Testis (tissue), 2 donors: ENCODE measurements at regions not wholly inside any gene's neighbourhood (a gene's known extent, or its start where the extent isn't known, plus 50 kb on each side); places are given as distances from the start of the nearest gene placed in this dataset.

Source experiments
- DNase-seq: peaks from one replicate; pipeline ENCODE4 v3.0.0-alpha.2; 2019
- H3K27ac ChIP-seq, 2 donors: fragments of 200-600 bp; sonication (generic); one replicate each; pipeline ENCODE4 v1.5.1; 2019
- H3K27me3 ChIP-seq: fragments of 200-600 bp; sonication (generic); one replicate; pipeline ENCODE4 v1.5.1; 2019
- H3K36me3 ChIP-seq: fragments of 200-600 bp; sonication (generic); one replicate; pipeline ENCODE4 v1.5.1; 2017; ENCODE audit warnings: low read depth; ENCODE audit errors: missing control alignments
- H3K4me1 ChIP-seq: fragments of 200-600 bp; sonication (generic); one replicate; pipeline ENCODE4 v1.5.1; 2019
- H3K4me3 ChIP-seq, 2 donors: fragments of 200-600 bp; sonication (generic); one replicate each; pipeline ENCODE4 v1.5.1; 2017 to 2019
- H3K9me3 ChIP-seq: fragments of 200-600 bp; sonication (generic); one replicate; pipeline ENCODE4 v1.5.1; 2017
- POLR2A ChIP-seq: fragments of 450-650 bp; IDR thresholded peaks from one replicate; pipeline ENCODE4 v1.6.1; 2017; ENCODE audit warnings: antibody characterized with exemption, mild to moderate bottlenecking, moderate library complexity
- WGBS, 2 donors: methylation state at CpG; one replicate each; pipeline ENCODE4 v1.1.5; 2018; 5-methylcytosine and 5-hydroxymethylcytosine counted together
- intact Hi-C: fragments of 100-400 bp; cut with DNase I; formaldehyde crosslinking; loops from one replicate; pipeline ENCODE4 v1.15.1; 2023; ENCODE audit warnings: low total_unique reads
- TF ChIP-seq, protein P1 (sequence below), 3 experiments: fragments of 450-650 bp in 2 of 3; fragments of 200-600 bp in 1 of 3; sonication (generic) in 1 of 3; IDR thresholded peaks; one replicate each; pipeline ENCODE4 v1.5.1; 2016 to 2019; ENCODE audit warnings: antibody characterized with exemption in 3 of 3, mild to moderate bottlenecking in 2 of 3, moderate library complexity in 1 of 3

DNA sequence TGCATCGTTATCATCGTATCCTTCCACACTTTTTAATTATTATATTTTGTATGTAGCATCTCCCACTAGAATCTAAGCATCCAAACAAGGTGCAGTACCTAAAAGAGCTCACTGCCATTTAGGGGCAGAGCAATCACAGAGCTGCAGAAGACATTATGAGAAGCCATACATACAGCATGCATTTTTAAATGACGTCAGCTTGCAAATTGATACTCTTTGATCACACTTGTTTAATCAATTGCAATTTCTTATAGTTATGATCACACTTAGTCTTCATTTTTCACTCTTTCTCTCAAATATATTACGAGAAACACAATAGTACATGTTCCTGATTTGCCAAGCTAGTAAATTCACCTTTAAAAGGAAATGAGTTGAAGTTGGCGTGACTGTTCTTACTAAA is 753.3 kb upstream of the LRRN3 start:
- no peaks in the 10 kb centered on the region for H3K4me1 ChIP-seq
- DNase-seq: no peak
- no peak overlapping the region for H3K4me3 ChIP-seq
- H3K27me3 ChIP-seq: no peaks in the 10 kb centered on the region
- H3K36me3 ChIP-seq: no peaks in the 10 kb centered on the region
- TF ChIP-seq, protein P1, sequence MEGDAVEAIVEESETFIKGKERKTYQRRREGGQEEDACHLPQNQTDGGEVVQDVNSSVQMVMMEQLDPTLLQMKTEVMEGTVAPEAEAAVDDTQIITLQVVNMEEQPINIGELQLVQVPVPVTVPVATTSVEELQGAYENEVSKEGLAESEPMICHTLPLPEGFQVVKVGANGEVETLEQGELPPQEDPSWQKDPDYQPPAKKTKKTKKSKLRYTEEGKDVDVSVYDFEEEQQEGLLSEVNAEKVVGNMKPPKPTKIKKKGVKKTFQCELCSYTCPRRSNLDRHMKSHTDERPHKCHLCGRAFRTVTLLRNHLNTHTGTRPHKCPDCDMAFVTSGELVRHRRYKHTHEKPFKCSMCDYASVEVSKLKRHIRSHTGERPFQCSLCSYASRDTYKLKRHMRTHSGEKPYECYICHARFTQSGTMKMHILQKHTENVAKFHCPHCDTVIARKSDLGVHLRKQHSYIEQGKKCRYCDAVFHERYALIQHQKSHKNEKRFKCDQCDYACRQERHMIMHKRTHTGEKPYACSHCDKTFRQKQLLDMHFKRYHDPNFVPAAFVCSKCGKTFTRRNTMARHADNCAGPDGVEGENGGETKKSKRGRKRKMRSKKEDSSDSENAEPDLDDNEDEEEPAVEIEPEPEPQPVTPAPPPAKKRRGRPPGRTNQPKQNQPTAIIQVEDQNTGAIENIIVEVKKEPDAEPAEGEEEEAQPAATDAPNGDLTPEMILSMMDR (IDR thresholded peaks at IDR 0.05): no peak
- TF ChIP-seq POLR2A: no peak
- H3K27ac ChIP-seq: no peak overlapping the region
- 93 to 94% methylated on average over 5 of the region's 5 CpGs for WGBS, 2 donors
- intact Hi-C loops: no loop called here
- no peaks in the 10 kb centered on the region for H3K9me3 ChIP-seq

DNA sequence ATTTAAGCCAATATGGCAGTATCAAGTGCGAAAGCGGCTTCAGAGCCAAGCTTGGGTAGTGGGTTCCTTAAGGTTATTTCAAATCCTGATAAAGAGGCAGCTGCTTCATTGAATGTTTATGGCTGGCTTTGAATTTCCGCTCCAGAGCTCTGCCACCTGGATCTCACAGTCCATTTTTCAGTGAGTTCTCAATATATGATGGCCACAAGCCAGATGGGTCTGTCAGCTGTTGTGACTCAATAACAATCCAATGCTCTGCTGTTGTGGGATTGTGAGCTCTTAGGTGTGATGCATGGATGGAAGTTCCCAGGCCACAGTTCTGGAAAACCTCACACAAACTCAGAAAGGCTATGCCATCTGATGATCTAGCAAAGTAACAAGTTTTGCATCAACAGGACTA is 743.8 kb upstream of the LRRN3 start:
- H3K4me3 ChIP-seq: no peak overlapping the region
- intact Hi-C loops: no loop called here
- TF ChIP-seq POLR2A: no peak
- TF ChIP-seq, protein P1 (IDR thresholded peaks at IDR 0.05): no peak
- H3K27me3 ChIP-seq: no peaks in the 10 kb centered on the region
- WGBS, 2 donors: 85 to 96% methylated on average over 3 of the region's 3 CpGs
- no peak for DNase-seq
- H3K36me3 ChIP-seq: no peaks in the 10 kb centered on the region
- no peak overlapping the region for H3K27ac ChIP-seq
- no peaks in the 10 kb centered on the region for H3K9me3 ChIP-seq
- no peaks in the 10 kb centered on the region for H3K4me1 ChIP-seq

GRCh38 chr7:110356438-110356837 is 734.5 kb upstream of the LRRN3 start:
- no peak overlapping the region for H3K4me3 ChIP-seq
- H3K27ac ChIP-seq: no peak overlapping the region
- H3K4me1 ChIP-seq: no peaks in the 10 kb centered on the region
- no peak for DNase-seq
- intact Hi-C loops: no loop called here
- H3K9me3 ChIP-seq: no peaks in the 10 kb centered on the region
- no peak for TF ChIP-seq POLR2A
- TF ChIP-seq, protein P1 (IDR thresholded peaks at IDR 0.05): no peak
- no peaks in the 10 kb centered on the region for H3K36me3 ChIP-seq
- 73 to 94% methylated on average over 6 to 8 of the region's 8 CpGs for WGBS, 2 donors
- no peaks in the 10 kb centered on the region for H3K27me3 ChIP-seq

DNA sequence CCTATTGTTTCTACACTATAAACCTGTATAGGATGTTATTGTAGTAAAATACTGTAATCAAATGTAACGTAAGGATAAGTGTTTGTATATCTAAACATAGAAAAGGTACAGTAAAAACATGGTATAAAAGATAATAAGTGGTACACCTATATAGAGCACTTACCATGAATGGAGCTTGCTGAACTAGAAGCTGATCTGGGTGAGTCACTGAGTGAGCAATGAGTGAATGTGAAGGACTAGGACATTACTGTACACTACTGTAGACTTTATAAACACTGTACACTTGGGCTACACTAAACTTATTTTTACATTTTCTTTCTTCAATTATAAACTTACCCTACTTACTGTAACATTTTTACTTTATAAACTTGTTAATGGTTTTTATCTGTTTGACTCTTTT is 732.9 kb upstream of the LRRN3 start:
- no peak for DNase-seq
- H3K9me3 ChIP-seq: no peaks in the 10 kb centered on the region
- no peaks in the 10 kb centered on the region for H3K4me1 ChIP-seq
- H3K27me3 ChIP-seq: no peaks in the 10 kb centered on the region
- H3K27ac ChIP-seq: no peak overlapping the region
- TF ChIP-seq, protein P1 (IDR thresholded peaks at IDR 0.05): no peak
- no peak for TF ChIP-seq POLR2A
- intact Hi-C loops: no loop called here
- H3K36me3 ChIP-seq: no peaks in the 10 kb centered on the region
- whole genome bisulfite sequencing, 2 donors: 91 to 100% methylated on average over 1 of the region's 1 CpG
- H3K4me3 ChIP-seq: no peak overlapping the region

- intact Hi-C loops: no loop called here
- no peak for DNase-seq
- Histone ChIP-seq H3K9me3 (no peaks in the 10 kb centered on the region), H3K36me3 (no peaks in the 10 kb centered on the region), H3K27ac (no peak overlapping the region), H3K27me3 (no peaks in the 10 kb centered on the region), H3K4me3 (no peak overlapping the region), H3K4me1 (no peaks in the 10 kb centered on the region)
- TF ChIP-seq POLR2A: no peak
- TF ChIP-seq, protein P1 (IDR thresholded peaks at IDR 0.05): no peak
- WGBS, 2 donors: 91 to 93% methylated on average over 3 of the region's 3 CpGs
These were observed 719.2 kb upstream of the LRRN3 start for GRCh38 chr7:110371709-110372108.
